ACC112 (cell line): ENCODE measurements at regions not wholly inside any gene's neighbourhood (a gene's known extent, or its start where the extent isn't known, plus 50 kb on each side); places are given as distances from the start of the nearest gene placed in this dataset.
"Not testable (repeated sequence)": the region's sequence is repeated elsewhere in the genome, so short reads cannot be mapped to it uniquely, and the experiment has no call there.

Experiments
- H2AFZ ChIP-seq: fragments of 200-600 bp; sonication (generic); one replicate; pipeline ENCODE4 v1.6.0; 2017; ENCODE audit warnings: antibody characterized with exemption, low read length; ENCODE audit not compliant: unreplicated experiment
- H3K27ac ChIP-seq: fragments of 200-600 bp; sonication (generic); 2 replicates; pipeline ENCODE4 v1.5.1; 2014; ENCODE audit warnings: low read depth, mild to moderate bottlenecking, antibody characterized with exemption, low read length, moderate library complexity
- H3K27me3 ChIP-seq: fragments of 200-600 bp; sonication (generic); 2 replicates; pipeline ENCODE4 v1.6.1; 2014; ENCODE audit warnings: mild to moderate bottlenecking, antibody characterized with exemption, low read length, moderate library complexity, mixed read lengths; ENCODE audit not compliant: insufficient read depth
- H3K36me3 ChIP-seq: fragments of 200-600 bp; sonication (generic); 2 replicates; pipeline ENCODE4 v1.6.1; 2016; ENCODE audit warnings: mild to moderate bottlenecking, antibody characterized with exemption, low read length, moderate library complexity, mixed read lengths; ENCODE audit not compliant: insufficient read depth
- H3K4me1 ChIP-seq: fragments of 200-600 bp; sonication (generic); one replicate; pipeline ENCODE4 v1.6.1; 2016; ENCODE audit warnings: low read length, mixed read lengths; ENCODE audit not compliant: insufficient read depth, unreplicated experiment, control insufficient read depth
- H3K4me3 ChIP-seq: fragments of 200-600 bp; sonication (generic); 2 replicates; pipeline ENCODE4 v1.5.1; 2014; ENCODE audit warnings: mild to moderate bottlenecking, low read depth, low read length
- H3K79me2 ChIP-seq: fragments of 200-600 bp; sonication (generic); one replicate; pipeline ENCODE4 v1.6.0; 2016; ENCODE audit warnings: low read length; ENCODE audit not compliant: control insufficient read depth, unreplicated experiment, insufficient read depth

DNA sequence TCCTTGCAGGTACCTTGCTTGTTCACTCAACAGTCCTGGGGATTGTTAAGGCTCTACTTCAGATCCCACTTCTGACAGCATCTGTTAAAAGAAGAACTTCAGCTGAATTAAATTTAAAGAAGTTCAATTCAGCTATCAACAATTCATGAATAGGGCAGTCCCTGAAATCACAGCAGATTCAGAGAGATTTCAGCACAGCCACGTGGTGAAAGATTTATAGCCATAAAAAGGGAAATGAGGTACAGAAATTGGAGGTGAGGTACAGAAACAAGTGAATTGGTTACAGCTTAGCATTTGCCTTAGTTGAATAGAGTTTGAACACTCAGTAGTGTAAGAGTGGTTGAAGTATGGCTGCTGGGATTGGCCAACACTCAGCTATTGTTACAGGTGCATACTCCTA is 1653.3 kb upstream of the DEFB115 start:
- not testable (repeated sequence) for H3K4me3 ChIP-seq, H3K27me3 ChIP-seq, H2AFZ ChIP-seq

DNA sequence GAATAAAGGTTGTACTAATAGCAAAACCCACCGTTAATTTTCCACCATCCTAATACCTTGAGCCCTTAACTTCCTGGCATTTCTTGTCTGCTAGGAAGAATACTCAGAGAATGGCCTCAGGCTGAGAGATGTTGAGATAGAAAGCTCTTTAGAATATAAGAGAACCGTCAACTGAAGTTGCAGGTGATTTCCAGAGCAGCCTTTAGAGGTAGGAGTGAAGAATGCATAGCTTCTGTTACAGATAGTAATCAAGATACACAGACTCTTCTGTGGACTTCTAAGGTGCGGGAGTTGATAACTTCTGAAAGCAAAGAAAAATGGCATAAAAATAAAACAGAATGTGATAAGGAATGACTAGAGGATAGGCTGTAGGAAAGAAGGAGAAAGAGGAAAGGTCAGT is 1651.3 kb upstream of the DEFB115 start:
- H3K4me1 ChIP-seq, H3K27ac ChIP-seq, H3K79me2 ChIP-seq, H2AFZ ChIP-seq, H3K36me3 ChIP-seq, H3K27me3 ChIP-seq, H3K4me3 ChIP-seq: not testable (repeated sequence)

More for the DNA sequence above, 1653.3 kb upstream of the DEFB115 start:
- not testable (repeated sequence) for H3K36me3 ChIP-seq, H3K4me1 ChIP-seq, H3K79me2 ChIP-seq, H3K27ac ChIP-seq

DNA sequence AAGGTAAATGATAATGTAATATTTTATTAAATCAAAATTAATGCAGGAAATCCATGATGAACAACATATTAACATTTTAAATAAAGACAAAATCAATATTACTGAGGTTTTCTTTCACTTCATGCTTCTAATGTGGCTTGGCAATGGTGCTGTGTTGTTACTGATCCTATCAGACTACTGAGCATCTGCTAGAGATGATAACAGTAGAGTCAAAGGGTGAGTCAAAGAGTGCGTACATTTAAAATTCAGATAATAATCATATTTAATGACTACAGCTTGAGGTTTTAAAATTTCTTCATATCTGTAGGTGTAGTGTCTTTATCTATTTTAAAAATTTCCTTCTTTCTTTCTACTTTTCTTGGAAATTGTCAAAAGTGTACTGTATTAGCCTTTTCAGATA is 1628.1 kb upstream of the DEFB115 start:
- H3K27ac ChIP-seq, H3K79me2 ChIP-seq, H3K36me3 ChIP-seq, H2AFZ ChIP-seq, H3K27me3 ChIP-seq, H3K4me1 ChIP-seq, H3K4me3 ChIP-seq: not testable (repeated sequence)
